SU-DHL-6 (cell line): ENCODE measurements at regions not wholly inside any gene's neighbourhood (a gene's known extent, or its start where the extent isn't known, plus 50 kb on each side); places are given as distances from the start of the nearest gene placed in this dataset.

Source experiments
- EZH2phosphoT487 ChIP-seq: fragments of 200-600 bp; sonication (generic), shearing (Covaris generic); conservative IDR thresholded peaks from 2 replicates; pipeline ENCODE4 v1.6.1; 2018; ENCODE audit warnings: mild to moderate bottlenecking, antibody characterized with exemption, low read length, moderate library complexity, mixed read lengths
- TF ChIP-seq, protein P1 (sequence below): fragments of 200-600 bp; sonication (generic); IDR thresholded peaks from one replicate; pipeline ENCODE4 v1.5.1; 2017; ENCODE audit warnings: antibody characterized with exemption, mild to moderate bottlenecking, low read length, moderate library complexity; ENCODE audit not compliant: insufficient read depth, poor library complexity, severe bottlenecking

DNA sequence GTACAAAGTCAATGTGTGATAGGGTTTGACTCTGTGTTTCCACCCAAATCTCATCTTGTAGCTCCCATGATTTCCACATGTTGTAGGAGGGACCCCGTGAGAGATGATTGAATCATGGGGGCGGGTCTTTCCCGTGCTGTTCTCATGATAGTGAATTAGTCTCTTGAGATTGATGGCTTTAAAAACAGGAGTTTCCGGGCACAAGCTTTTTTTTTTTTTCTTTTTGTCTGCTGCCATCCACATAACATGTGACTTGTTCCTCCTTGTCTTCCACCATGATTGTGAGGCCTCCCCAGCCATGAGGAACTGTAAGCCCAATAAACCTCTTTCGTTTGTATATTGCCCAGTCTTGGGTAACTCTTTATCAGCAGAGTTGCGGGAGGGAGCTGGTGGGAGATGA lies 259.6 kb downstream of the TUSC7 start:
- TF ChIP-seq, protein P1, sequence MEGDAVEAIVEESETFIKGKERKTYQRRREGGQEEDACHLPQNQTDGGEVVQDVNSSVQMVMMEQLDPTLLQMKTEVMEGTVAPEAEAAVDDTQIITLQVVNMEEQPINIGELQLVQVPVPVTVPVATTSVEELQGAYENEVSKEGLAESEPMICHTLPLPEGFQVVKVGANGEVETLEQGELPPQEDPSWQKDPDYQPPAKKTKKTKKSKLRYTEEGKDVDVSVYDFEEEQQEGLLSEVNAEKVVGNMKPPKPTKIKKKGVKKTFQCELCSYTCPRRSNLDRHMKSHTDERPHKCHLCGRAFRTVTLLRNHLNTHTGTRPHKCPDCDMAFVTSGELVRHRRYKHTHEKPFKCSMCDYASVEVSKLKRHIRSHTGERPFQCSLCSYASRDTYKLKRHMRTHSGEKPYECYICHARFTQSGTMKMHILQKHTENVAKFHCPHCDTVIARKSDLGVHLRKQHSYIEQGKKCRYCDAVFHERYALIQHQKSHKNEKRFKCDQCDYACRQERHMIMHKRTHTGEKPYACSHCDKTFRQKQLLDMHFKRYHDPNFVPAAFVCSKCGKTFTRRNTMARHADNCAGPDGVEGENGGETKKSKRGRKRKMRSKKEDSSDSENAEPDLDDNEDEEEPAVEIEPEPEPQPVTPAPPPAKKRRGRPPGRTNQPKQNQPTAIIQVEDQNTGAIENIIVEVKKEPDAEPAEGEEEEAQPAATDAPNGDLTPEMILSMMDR: no peak
- TF ChIP-seq EZH2phosphoT487: no peak
